ENCODE measurements at regions not wholly inside any gene's neighbourhood (a gene's known extent, or its start where the extent isn't known, plus 50 kb on each side); places are given as distances from the start of the nearest gene placed in this dataset.

- no peak overlapping the region for H3K27ac ChIP-seq (ENCODE audit: low read length)
- DNase-seq (ENCODE audit: low read depth, low spot score) (no peak), ATAC-seq (no peak)
- ChIA-PET CTCF (no interaction called here), POLR2A (interaction anchor here (0.6 kb wide), 1 partner anchor 41 kb away, joined by 6 read pairs; no protein-coding TSS in a partner anchor)
- H3K36me3 ChIP-seq (ENCODE audit: control insufficient read depth, insufficient read depth, low read length), result no peaks in the 10 kb centered on the region
- intact Hi-C loops (cut with micrococcal nuclease; ENCODE audit: unreplicated experiment), result no loop called here
- no peaks in the 10 kb centered on the region for H3K9me3 ChIP-seq (ENCODE audit: control insufficient read depth, insufficient read depth, low read depth, low read length)
- H3K27me3 ChIP-seq (ENCODE audit: control insufficient read depth, insufficient read depth, low read length), result no peaks in the 10 kb centered on the region
- TF ChIP-seq SIN3A (IDR thresholded peaks at IDR 0.05; ENCODE audit: borderline replicate concordance, insufficient read depth, low read depth, low read length), result no peak
- H3K4me1 ChIP-seq (ENCODE audit: control insufficient read depth, insufficient read depth, low read length), result no peaks in the 10 kb centered on the region
- in situ Hi-C loops (cut with HindIII; ENCODE audit: low pct_unique_long_range_greater_than_20kb, low sequenced_read_pairs), result no loop called here
- BruUV-seq (replicated peaks), result no TSS peak
- H3K4me3 ChIP-seq (ENCODE audit: low read depth in 2 of 2, low read length in 2 of 2), result no peak overlapping the region
Measured at GRCh38 chr4:8526363-8526855, 53.8 kb upstream of the GPR78 start.

DNA sequence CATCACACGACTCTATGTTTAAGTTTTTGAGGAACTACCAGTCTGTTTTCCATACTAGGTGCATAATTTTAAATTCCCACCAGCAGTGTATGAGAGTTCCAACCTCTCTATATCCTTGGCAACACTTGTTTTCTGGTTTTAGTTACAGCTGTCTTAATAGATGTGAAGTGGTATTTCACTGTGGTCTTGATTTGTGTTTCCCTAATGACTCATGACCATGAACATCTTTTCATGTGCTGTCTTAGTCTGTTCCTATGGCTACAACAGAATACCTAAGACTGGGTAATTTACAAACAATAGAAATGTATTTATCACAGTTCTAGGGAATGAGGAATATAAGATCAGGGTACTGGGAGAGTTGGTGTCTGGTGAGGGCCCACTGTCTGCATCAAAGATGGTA, 51.5 kb upstream of the GPR78 start:
- in situ Hi-C loops (cut with HindIII; ENCODE audit: low pct_unique_long_range_greater_than_20kb, low sequenced_read_pairs), result no loop called here
- DNase-seq (ENCODE audit: low read depth, low spot score), result no peak

More for the DNA sequence above, 51.5 kb upstream of the GPR78 start:
- no TSS peak for BruUV-seq (replicated peaks)
- Histone ChIP-seq H3K27ac (ENCODE audit: low read length) (no peak overlapping the region), H3K36me3 (ENCODE audit: control insufficient read depth, insufficient read depth, low read length) (no peaks in the 10 kb centered on the region), H3K27me3 (ENCODE audit: control insufficient read depth, insufficient read depth, low read length) (no peaks in the 10 kb centered on the region), H3K4me1 (ENCODE audit: control insufficient read depth, insufficient read depth, low read length) (no peaks in the 10 kb centered on the region), H3K9me3 (ENCODE audit: control insufficient read depth, insufficient read depth, low read depth, low read length) (no peaks in the 10 kb centered on the region), H3K4me3 (ENCODE audit: low read depth in 2 of 2, low read length in 2 of 2) (no peak overlapping the region)
- intact Hi-C loops (cut with micrococcal nuclease; ENCODE audit: unreplicated experiment), result no loop called here
- TF ChIP-seq REST (IDR thresholded peaks at IDR 0.05; ENCODE audit: insufficient read depth in 1 of 2, low read depth in 2 of 2, low read length in 1 of 2) (no peak), TCF7L2 (IDR thresholded peaks at IDR 0.05; ENCODE audit: low read depth, low read length) (no peak), POLR2AphosphoS5 (IDR thresholded peaks at IDR 0.05; ENCODE audit: low read depth, low read length) (no peak), CTCF (IDR thresholded peaks at IDR 0.05) (no peak), SIN3A (IDR thresholded peaks at IDR 0.05; ENCODE audit: borderline replicate concordance, insufficient read depth, low read depth, low read length) (no peak)
- CTCF ChIA-PET, result no interaction called here
- ATAC-seq, result no peak
- POLR2A ChIA-PET, result no interaction called here
